ENCODE measurements at regions not wholly inside any gene's neighbourhood (a gene's known extent, or its start where the extent isn't known, plus 50 kb on each side); places are given as distances from the start of the nearest gene placed in this dataset.

DNA sequence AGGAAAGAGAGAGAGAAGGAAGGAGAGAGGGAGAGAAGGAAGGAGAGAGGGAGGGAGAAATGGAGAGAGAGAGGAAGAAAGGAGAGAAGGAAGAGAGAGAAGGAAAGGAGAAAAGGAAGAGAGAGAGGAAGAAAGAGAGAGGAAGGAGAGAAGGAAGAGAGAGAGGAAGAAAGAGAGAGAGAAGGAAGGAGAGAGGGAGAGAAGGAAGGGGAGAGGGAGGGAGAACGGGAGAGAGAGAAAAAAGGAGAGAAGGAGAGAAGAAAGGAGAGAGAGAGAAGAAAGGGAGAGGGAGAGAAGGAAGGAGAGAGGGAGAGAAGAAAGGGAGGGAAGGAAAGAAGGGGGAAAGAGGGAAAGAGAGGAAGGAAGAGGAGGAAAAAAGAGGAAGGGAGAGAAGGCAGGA lies 1070.7 kb downstream of the UQCRFS1 start:
- Histone ChIP-seq H3K4me3 (no peak overlapping the region), H3K27ac (no peak overlapping the region), H3K4me1 (no peaks in the 10 kb centered on the region), H3K9me3 (peaks cover 25% of the 10 kb centered on the region), H3K4me2 (no peak overlapping the region)
- ChIA-PET POLR2A (no interaction called here), CTCF (no interaction called here)
- 7% methylated on average over 1 of the region's 1 CpG for WGBS (ENCODE audit: missing lambda C conversion rate)
- TF ChIP-seq RCOR1 (IDR thresholded peaks at IDR 0.05; ENCODE audit: low read depth, low read length) (no peak), GATA3 (IDR thresholded peaks at IDR 0.05; ENCODE audit: borderline replicate concordance) (no peak), NFE2L2 (conservative IDR thresholded peaks at IDR 0.05; ENCODE audit: low read length) (no peak), ZNF302 (CRISPR knock-in tag; IDR thresholded peaks at IDR 0.05) (no peak), JUNB (IDR thresholded peaks at IDR 0.05) (no peak), CBX8 (IDR thresholded peaks at IDR 0.05) (no peak), CBX2 (IDR thresholded peaks at IDR 0.05; ENCODE audit: borderline replicate concordance, low read depth) (no peak), TP53 (CRISPR knock-in tag; IDR thresholded peaks at IDR 0.05) (no peak)
- TF ChIP-seq, protein P1, sequence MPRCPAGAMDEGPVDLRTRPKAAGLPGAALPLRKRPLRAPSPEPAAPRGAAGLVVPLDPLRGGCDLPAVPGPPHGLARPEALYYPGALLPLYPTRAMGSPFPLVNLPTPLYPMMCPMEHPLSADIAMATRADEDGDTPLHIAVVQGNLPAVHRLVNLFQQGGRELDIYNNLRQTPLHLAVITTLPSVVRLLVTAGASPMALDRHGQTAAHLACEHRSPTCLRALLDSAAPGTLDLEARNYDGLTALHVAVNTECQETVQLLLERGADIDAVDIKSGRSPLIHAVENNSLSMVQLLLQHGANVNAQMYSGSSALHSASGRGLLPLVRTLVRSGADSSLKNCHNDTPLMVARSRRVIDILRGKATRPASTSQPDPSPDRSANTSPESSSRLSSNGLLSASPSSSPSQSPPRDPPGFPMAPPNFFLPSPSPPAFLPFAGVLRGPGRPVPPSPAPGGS (IDR thresholded peaks at IDR 0.05): no peak
- DNase-seq (ENCODE audit: low read depth in 1 of 2, low spot score in 1 of 2) (no peak), ATAC-seq (no peak), FAIRE-seq (no peak)

DNA sequence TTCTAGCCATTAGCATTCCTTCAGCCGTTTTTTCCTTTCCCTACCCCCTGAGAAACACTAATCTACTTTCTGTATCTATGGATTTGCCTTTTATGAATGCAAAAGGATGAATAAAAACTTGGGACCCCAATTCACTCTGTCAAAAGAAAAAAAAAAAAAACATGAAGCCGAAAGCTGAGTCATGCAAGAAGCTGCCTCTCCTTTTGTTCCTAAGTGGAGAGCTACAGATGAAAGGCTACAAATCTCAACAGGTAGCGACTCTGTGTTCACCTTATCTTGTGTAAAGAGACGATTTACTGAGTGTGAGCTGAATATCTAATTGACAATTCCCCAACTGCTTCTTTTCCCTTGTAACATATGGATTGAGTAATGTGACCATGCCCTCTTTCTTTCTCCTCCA lies 1072.8 kb downstream of the UQCRFS1 start:
- Histone ChIP-seq H3K9me3 (peaks cover 34% of the 10 kb centered on the region), H3K4me1 (no peaks in the 10 kb centered on the region), H3K4me3 (no peak overlapping the region), H3K4me2 (no peak overlapping the region), H3K27ac (no peak overlapping the region)
- ATAC-seq (no peak), FAIRE-seq (peak; percentile 83), DNase-seq (ENCODE audit: low read depth in 1 of 2, low spot score in 1 of 2) (no peak)
- no peak for TF ChIP-seq HEYL (CRISPR knock-in tag; IDR thresholded peaks at IDR 0.05)
- TF ChIP-seq, protein P2, sequence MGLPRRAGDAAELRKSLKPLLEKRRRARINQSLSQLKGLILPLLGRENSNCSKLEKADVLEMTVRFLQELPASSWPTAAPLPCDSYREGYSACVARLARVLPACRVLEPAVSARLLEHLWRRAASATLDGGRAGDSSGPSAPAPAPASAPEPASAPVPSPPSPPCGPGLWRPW (IDR thresholded peaks at IDR 0.05): no peak
- no peak for TF ChIP-seq EHF (CRISPR knock-in tag; IDR thresholded peaks at IDR 0.05)
- no peak for TF ChIP-seq CHD2 (IDR thresholded peaks at IDR 0.05; ENCODE audit: low read length, partially characterized antibody)
- no peak for TF ChIP-seq SMC3 (IDR thresholded peaks at IDR 0.05)
- TF ChIP-seq RAD21 (conservative IDR thresholded peaks at IDR 0.05 in 1 of 2, IDR thresholded peaks at IDR 0.05 in 1 of 2): no peak
- TF ChIP-seq PHF8 (IDR thresholded peaks at IDR 0.05; ENCODE audit: borderline replicate concordance, low read depth): no peak
- no peak for TF ChIP-seq KDM1A (IDR thresholded peaks at IDR 0.05; ENCODE audit: low read depth)
- TF ChIP-seq EHMT2 (IDR thresholded peaks at IDR 0.05; ENCODE audit: low read depth): no peak
- TF ChIP-seq BHLHE40 (IDR thresholded peaks at IDR 0.05; ENCODE audit: low read depth, low read length): no peak
- TF ChIP-seq, protein P3, sequence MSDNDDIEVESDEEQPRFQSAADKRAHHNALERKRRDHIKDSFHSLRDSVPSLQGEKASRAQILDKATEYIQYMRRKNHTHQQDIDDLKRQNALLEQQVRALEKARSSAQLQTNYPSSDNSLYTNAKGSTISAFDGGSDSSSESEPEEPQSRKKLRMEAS (IDR thresholded peaks at IDR 0.05): no peak
- TF ChIP-seq, protein P4, sequence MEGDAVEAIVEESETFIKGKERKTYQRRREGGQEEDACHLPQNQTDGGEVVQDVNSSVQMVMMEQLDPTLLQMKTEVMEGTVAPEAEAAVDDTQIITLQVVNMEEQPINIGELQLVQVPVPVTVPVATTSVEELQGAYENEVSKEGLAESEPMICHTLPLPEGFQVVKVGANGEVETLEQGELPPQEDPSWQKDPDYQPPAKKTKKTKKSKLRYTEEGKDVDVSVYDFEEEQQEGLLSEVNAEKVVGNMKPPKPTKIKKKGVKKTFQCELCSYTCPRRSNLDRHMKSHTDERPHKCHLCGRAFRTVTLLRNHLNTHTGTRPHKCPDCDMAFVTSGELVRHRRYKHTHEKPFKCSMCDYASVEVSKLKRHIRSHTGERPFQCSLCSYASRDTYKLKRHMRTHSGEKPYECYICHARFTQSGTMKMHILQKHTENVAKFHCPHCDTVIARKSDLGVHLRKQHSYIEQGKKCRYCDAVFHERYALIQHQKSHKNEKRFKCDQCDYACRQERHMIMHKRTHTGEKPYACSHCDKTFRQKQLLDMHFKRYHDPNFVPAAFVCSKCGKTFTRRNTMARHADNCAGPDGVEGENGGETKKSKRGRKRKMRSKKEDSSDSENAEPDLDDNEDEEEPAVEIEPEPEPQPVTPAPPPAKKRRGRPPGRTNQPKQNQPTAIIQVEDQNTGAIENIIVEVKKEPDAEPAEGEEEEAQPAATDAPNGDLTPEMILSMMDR (IDR thresholded peaks at IDR 0.05): no peak
- no peak for TF ChIP-seq CBX8 (IDR thresholded peaks at IDR 0.05)
- no peak for TF ChIP-seq ESRRA (IDR thresholded peaks at IDR 0.05; ENCODE audit: borderline replicate concordance, low read length)
- TF ChIP-seq FOXS1 (CRISPR knock-in tag; IDR thresholded peaks at IDR 0.05): no peak
- no peak for TF ChIP-seq CBX2 (IDR thresholded peaks at IDR 0.05; ENCODE audit: borderline replicate concordance, low read depth)
- TF ChIP-seq, protein P5, sequence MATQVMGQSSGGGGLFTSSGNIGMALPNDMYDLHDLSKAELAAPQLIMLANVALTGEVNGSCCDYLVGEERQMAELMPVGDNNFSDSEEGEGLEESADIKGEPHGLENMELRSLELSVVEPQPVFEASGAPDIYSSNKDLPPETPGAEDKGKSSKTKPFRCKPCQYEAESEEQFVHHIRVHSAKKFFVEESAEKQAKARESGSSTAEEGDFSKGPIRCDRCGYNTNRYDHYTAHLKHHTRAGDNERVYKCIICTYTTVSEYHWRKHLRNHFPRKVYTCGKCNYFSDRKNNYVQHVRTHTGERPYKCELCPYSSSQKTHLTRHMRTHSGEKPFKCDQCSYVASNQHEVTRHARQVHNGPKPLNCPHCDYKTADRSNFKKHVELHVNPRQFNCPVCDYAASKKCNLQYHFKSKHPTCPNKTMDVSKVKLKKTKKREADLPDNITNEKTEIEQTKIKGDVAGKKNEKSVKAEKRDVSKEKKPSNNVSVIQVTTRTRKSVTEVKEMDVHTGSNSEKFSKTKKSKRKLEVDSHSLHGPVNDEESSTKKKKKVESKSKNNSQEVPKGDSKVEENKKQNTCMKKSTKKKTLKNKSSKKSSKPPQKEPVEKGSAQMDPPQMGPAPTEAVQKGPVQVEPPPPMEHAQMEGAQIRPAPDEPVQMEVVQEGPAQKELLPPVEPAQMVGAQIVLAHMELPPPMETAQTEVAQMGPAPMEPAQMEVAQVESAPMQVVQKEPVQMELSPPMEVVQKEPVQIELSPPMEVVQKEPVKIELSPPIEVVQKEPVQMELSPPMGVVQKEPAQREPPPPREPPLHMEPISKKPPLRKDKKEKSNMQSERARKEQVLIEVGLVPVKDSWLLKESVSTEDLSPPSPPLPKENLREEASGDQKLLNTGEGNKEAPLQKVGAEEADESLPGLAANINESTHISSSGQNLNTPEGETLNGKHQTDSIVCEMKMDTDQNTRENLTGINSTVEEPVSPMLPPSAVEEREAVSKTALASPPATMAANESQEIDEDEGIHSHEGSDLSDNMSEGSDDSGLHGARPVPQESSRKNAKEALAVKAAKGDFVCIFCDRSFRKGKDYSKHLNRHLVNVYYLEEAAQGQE (IDR thresholded peaks at IDR 0.05): no peak
- no peak for TF ChIP-seq ZNF302 (CRISPR knock-in tag; IDR thresholded peaks at IDR 0.05)
- no peak for TF ChIP-seq MYC (IDR thresholded peaks at IDR 0.05; ENCODE audit: borderline replicate concordance, low read length)
- WGBS (ENCODE audit: missing lambda C conversion rate): 12% methylated on average over 4 of the region's 4 CpGs
- CTCF ChIA-PET: no interaction called here
- POLR2A ChIA-PET: no interaction called here

Data from A549 (cell line).